Transverse colon (tissue), 4 donors: ENCODE measurements at regions not wholly inside any gene's neighbourhood (a gene's known extent, or its start where the extent isn't known, plus 50 kb on each side); places are given as distances from the start of the nearest gene placed in this dataset.

Source experiments
- DNase-seq: peaks from one replicate; pipeline ENCODE4 v3.0.0-alpha.2; 2019
- H3K27ac ChIP-seq, 4 donors: fragments of 200-600 bp; sonication (generic); 2 replicates each; pipeline ENCODE4 v1.5.1; 2016 to 2018; ENCODE audit warnings: inconsistent platforms in 4 of 4
- H3K27me3 ChIP-seq: fragments of 200-600 bp; sonication (generic); 2 replicates; pipeline ENCODE4 v1.5.1; 2017; ENCODE audit warnings: inconsistent platforms
- H3K36me3 ChIP-seq, 4 donors: fragments of 200-600 bp; sonication (generic); 2 replicates each; pipeline ENCODE4 v1.5.1; 2017 to 2019; ENCODE audit warnings: inconsistent platforms in 4 of 4
- H3K4me1 ChIP-seq, 4 donors: fragments of 200-600 bp; sonication (generic); 2 replicates each; pipeline ENCODE4 v1.5.1; 2017 to 2020; ENCODE audit warnings: inconsistent platforms in 4 of 4
- H3K4me3 ChIP-seq, 4 donors: fragments of 200-600 bp; sonication (generic); 1 replicate in 1 of 4; 2 replicates in 3 of 4; pipeline versions ENCODE4 v1.5.1 to v1.6.1; 2017 to 2019; ENCODE audit warnings: inconsistent platforms in 4 of 4
- H3K9me3 ChIP-seq, 2 donors: fragments of 200-600 bp; sonication (generic); 2 replicates each; pipeline ENCODE4 v1.5.1; 2017 to 2019; ENCODE audit warnings: inconsistent platforms in 2 of 2
- CTCF ChIP-seq, 5 experiments: fragments of 200-600 bp in 3 of 5; fragments of 450-650 bp in 2 of 5; sonication (generic) in 3 of 5; IDR thresholded peaks; 1 replicate in 2 of 5; 2 replicates in 3 of 5; pipeline ENCODE4 v1.5.1; 2016 to 2017; ENCODE audit warnings: antibody characterized with exemption in 5 of 5, inconsistent platforms in 3 of 5, mild to moderate bottlenecking in 2 of 5, moderate library complexity in 1 of 5
- EP300 ChIP-seq: sonication (generic); formaldehyde crosslinking; IDR thresholded peaks from one replicate; pipeline ENCODE4 v1.6.1; 2017; ENCODE audit warnings: antibody characterized with exemption, low read depth
- POLR2A ChIP-seq: fragments of 450-650 bp; IDR thresholded peaks from one replicate; pipeline ENCODE4 v1.6.1; 2016; ENCODE audit warnings: antibody characterized with exemption, mild to moderate bottlenecking, moderate library complexity
- POLR2AphosphoS5 ChIP-seq, 3 donors: sonication (generic); formaldehyde crosslinking; IDR thresholded peaks; one replicate each; pipeline ENCODE4 v1.6.1; 2016; ENCODE audit warnings: antibody characterized with exemption in 3 of 3
- WGBS, 2 donors: methylation state at CpG; one replicate each; pipeline ENCODE4 v1.1.5; 2018; ENCODE audit warnings: low coverage in 1 of 2; 5-methylcytosine and 5-hydroxymethylcytosine counted together
- in situ Hi-C, 4 donors: fragments of 200-750 bp; cut with MboI; loops; one replicate each; pipeline versions ENCODE4 v1.15.0 to v1.15.1; 2017; ENCODE audit warnings: low sequenced_read_pairs in 3 of 4, low pct_ligation_motif_present in 1 of 4, low pct_unique_long_range_greater_than_20kb in 1 of 4
- intact Hi-C: fragments of 100-400 bp; cut with DNase I; formaldehyde crosslinking; loops from one replicate; pipeline ENCODE4 v1.15.1; 2023; ENCODE audit warnings: low total_unique reads

DNA sequence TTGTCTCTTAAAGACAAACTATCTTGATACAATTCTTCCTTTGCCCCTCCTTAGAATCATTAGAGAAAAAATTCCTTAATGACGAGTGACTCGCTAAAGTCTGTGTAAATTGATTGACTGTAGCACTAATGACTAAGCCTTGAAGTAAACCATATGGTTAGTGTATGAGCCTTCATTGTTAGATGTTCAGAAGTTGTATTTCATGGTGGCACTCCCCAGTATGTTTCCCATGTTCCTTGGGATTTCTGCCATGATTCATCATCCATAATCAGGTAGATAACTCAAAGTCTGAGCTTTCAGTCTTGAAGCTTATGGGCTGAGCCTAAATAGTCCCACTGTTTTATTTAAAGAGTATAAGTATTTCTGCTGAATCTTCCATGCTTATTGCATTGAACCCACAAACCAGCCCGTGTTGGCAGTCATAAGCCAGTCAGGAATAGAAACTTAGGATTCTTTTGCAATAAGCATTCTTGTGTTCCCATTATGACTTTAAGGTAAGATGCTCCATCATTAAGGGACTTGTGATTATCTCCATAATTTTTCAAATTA is 371.2 kb upstream of the RARB start:
- no peaks in the 10 kb centered on the region for H3K36me3 ChIP-seq
- no peaks in the 10 kb centered on the region for H3K9me3 ChIP-seq
- no peak for DNase-seq
- no peak overlapping the region for H3K27ac ChIP-seq
- H3K4me1 ChIP-seq, result no peaks in the 10 kb centered on the region
- H3K27me3 ChIP-seq, result no peaks in the 10 kb centered on the region
- intact Hi-C loops (no loop called here), in situ Hi-C loops (no loop called here)
- 71 to 77% methylated on average over 3 of the region's 3 CpGs for WGBS, 2 donors
- TF ChIP-seq EP300, result no peak
- no peak for TF ChIP-seq POLR2AphosphoS5 (IDR thresholded peaks at IDR 0.05)
- TF ChIP-seq POLR2A, result no peak
- no peak for TF ChIP-seq CTCF (IDR thresholded peaks at IDR 0.05)
- no peak overlapping the region for H3K4me3 ChIP-seq

GRCh38 chr3:25057379-25057778 is 370.7 kb upstream of the RARB start:
- WGBS, 2 donors, result 63% methylated on average over 1 of the region's 1 CpG; no CpG with 5 or more reads in 1 of the 2 donors
- no peaks in the 10 kb centered on the region for H3K9me3 ChIP-seq
- TF ChIP-seq EP300 (no peak), POLR2AphosphoS5 (IDR thresholded peaks at IDR 0.05) (no peak), CTCF (IDR thresholded peaks at IDR 0.05) (no peak), POLR2A (no peak)
- H3K36me3 ChIP-seq, result no peaks in the 10 kb centered on the region
- in situ Hi-C loops, result no loop called here
- H3K27me3 ChIP-seq, result no peaks in the 10 kb centered on the region
- no peaks in the 10 kb centered on the region for H3K4me1 ChIP-seq
- H3K4me3 ChIP-seq, result no peak overlapping the region
- no peak overlapping the region for H3K27ac ChIP-seq
- intact Hi-C loops, result no loop called here
- no peak for DNase-seq

GRCh38 chr3:25064681-25065080 is 363.4 kb upstream of the RARB start:
- Histone ChIP-seq H3K4me1 (no peaks in the 10 kb centered on the region), H3K36me3 (no peaks in the 10 kb centered on the region), H3K27ac (no peak overlapping the region), H3K27me3 (no peaks in the 10 kb centered on the region), H3K4me3 (no peak overlapping the region), H3K9me3 (no peaks in the 10 kb centered on the region)
- 76 to 81% methylated on average over 2 of the region's 2 CpGs for WGBS, 2 donors
- in situ Hi-C loops (no loop called here), intact Hi-C loops (no loop called here)
- no peak for DNase-seq
- no peak for TF ChIP-seq CTCF (IDR thresholded peaks at IDR 0.05)
- TF ChIP-seq EP300, result no peak
- no peak for TF ChIP-seq POLR2A
- TF ChIP-seq POLR2AphosphoS5 (IDR thresholded peaks at IDR 0.05), result no peak

DNA sequence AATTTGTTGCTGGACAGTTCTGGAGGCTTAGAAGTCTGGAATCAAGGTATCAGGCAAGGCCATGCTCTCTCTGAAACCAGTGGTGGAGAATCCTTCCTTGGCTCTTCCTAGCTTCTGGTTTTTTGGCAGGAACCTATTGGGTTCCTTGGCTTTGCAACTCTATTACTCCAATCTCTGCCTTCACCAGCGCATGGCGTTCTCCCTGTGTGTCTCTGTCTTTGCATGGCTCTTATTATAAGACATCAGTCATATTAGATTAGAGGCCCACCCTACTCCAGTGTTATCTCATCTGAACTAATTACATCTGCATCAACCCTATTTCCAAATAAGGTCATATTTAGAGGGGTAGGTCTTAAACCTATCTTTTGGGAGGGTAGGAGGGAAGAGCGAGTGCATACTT is 358.1 kb upstream of the RARB start:
- Histone ChIP-seq H3K27me3 (no peaks in the 10 kb centered on the region), H3K4me1 (no peaks in the 10 kb centered on the region), H3K27ac (no peak overlapping the region), H3K4me3 (no peak overlapping the region), H3K9me3 (no peaks in the 10 kb centered on the region), H3K36me3 (no peaks in the 10 kb centered on the region)
- 89 to 92% methylated on average over 3 of the region's 3 CpGs for WGBS, 2 donors
- no peak for DNase-seq
- in situ Hi-C loops, result no loop called here
- intact Hi-C loops, result no loop called here
- TF ChIP-seq CTCF (IDR thresholded peaks at IDR 0.05) (no peak), POLR2A (no peak), POLR2AphosphoS5 (IDR thresholded peaks at IDR 0.05) (no peak), EP300 (no peak)
